SH-SY5Y (cell line): ENCODE measurements at regions not wholly inside any gene's neighbourhood (a gene's known extent, or its start where the extent isn't known, plus 50 kb on each side); places are given as distances from the start of the nearest gene placed in this dataset.

ENCODE experiments used
- GATA2 ChIP-seq: IDR thresholded peaks from 2 replicates; pipeline ENCODE4 v1.6.1; 2011; ENCODE audit warnings: mild to moderate bottlenecking, low read depth, low read length
- GATA3 ChIP-seq: IDR thresholded peaks from 2 replicates; pipeline ENCODE4 v1.6.1; 2011; ENCODE audit warnings: low read depth, mild to moderate bottlenecking, low read length, moderate library complexity

- TF ChIP-seq GATA2: no peak
- TF ChIP-seq GATA3: no peak
These were observed 148.2 kb upstream of the GLI2 start for GRCh38 chr2:120587279-120587996.
